ENCODE measurements at regions not wholly inside any gene's neighbourhood (a gene's known extent, or its start where the extent isn't known, plus 50 kb on each side); places are given as distances from the start of the nearest gene placed in this dataset.
"Not testable (repeated sequence)": the region's sequence is repeated elsewhere in the genome, so short reads cannot be mapped to it uniquely, and the experiment has no call there.

DNA sequence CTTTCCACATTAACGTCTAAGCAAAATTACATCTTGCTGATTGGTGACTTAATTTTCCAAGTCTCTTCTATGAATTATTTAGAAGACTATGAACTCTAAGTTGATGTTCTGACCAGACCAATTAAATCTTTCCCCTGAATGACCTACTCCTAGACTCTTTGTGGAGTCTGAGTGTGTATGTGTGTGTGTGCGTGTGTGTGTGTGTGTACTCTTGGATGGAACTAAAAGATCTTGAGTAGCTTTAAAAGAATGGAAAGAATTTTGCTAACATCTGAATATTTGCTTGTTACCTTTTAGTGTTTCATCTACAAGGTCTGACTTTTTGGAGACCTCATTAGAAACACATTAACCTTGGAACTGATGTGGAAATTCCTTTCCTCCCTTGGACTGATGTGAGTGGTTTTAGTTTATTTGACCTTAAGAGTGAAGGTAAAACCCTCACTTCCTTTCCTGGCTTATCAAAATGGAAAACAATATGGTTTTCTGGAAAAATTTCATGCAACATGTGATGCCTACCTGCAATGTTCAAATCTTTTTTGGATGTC is 257.1 kb downstream of the GATA3 start:
- no peak for DNase-seq (ENCODE audit: low spot score)

DNA sequence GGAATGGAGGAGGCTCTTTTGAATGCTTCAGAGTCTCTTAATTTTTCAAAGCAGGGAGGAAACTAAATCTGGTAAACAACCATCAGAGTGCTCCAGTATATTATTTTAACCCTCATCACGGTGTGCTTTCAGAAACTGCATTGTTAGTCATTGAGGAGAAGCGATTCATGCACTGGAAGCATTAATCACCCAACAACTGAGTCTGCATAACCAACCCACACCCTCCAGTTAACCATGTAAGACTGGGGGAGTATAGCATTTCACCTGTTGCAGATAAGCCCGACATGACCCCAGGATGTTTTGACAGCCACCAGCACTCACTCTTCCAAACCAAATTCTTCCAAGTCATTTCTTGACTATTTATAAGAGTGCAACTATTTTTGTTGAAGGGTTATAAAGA is 257.6 kb downstream of the GATA3 start:
- no peak for DNase-seq (ENCODE audit: low spot score)

DNA sequence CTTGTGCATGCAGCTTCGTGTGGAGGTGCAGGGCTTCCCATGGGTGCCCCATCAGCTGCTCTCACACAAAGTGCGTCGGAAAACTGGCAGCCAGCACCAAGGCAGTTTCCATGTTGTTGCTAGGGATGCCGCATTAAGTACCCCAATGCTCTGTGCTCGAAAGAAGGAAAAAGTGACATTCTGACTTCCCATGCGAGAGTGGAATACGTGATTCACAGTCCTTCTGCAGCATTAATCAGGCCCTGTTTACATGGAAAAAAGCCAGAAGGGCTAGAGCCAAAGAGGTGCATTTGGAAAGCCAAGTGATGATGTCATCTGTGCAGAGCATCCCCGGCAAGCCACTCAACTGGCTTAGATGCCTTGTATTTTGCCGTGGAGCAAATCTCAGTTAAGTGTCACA is 258.3 kb downstream of the GATA3 start:
- no peak for DNase-seq (ENCODE audit: low spot score)

DNA sequence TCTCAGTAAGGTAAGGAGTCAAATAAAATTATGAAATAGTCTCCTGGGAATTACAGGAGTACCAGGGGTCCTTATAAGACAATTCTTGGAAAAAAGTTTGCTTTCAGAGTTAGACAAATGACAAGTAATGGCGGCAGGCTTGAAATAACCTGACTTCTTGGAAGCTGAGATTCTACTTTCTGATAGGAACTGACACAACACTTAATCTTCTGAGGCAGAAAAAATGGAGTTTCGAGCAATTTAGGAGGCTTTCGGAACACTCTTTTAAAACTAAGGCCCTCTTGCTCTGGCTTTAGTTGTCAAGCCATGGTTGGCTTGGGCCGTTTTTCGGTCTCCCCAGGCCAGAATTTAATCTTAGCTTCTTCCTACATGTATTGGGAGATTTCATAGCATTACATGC is 260.0 kb downstream of the GATA3 start:
- DNase-seq (ENCODE audit: low spot score) = no peak

DNA sequence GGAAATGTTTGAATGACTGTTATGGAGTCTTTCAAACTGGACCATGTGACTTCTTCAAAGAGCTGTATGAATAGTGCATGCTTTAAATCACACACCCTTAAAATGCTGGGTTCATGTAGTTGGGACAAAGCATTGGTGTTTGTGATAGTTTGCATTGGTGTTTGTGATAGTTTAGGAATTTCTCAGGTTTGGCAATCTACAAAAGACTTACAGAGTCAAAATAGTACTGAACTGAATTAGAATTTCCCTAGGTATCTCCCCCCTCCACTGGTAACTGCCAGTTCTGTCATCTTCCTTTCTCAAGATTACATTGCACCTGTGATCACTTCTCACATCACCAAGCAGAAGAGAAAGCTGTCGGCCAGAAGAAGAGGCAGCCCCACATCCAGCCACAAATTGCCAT is 261.1 kb downstream of the GATA3 start:
- no peak for DNase-seq (ENCODE audit: low spot score)

DNA sequence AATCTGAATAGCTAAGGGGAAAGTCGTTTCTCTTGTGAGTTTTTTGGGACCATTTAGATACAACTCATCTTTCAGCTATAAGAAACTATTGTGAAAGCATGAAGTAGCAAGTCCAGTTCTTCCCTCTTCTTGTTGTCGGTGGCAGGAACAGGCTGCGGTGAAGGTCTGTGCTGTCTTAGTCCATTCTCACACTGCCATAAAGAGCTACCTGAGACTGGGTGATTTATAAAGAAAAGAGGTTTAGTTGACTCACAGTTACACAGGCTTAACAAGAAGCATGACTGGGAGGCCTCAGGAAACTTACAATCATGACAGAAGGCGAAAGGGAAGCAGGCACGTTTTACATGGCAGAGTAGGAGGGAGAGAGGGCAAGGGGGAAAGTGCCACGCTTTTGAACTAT is 261.8 kb downstream of the GATA3 start:
- no peak for DNase-seq (ENCODE audit: low spot score)

DNA sequence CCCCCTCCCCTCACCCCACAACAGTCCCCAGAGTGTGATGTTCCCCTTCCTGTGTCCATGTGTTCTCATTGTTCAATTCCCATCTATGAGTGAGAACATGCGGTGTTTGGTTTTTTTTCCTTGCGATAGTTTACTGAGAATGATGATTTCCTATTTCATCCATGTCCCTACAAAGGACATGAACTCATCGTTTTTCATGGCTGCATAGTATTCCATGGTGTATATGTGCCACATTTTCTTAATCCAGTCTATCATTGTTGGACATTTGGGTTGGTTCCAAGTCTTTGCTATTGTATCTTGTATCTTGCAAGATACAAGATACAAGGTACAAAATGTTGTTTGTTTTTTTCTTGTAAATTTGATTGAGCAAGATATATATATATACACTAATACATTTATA is 263.9 kb downstream of the GATA3 start:
- not testable (repeated sequence) for DNase-seq (ENCODE audit: low spot score)

DNA sequence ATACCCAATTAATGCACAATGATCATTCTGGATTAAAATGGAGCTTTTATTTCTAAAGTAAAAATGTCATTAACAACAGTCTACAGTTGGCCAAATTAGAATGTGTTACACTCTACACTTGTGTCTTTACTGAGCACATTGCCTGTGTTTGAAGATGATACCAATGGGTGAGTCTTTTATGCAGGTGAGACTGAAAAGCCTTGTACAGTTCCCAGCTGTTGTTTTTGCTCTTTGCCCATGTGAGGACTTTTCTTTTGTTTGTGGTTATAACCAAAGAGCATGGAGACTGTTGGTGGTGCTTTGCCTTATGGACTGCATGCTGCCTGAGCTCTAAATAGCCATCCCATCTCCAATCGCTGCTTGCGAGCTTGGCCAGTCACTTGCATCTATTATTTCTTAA is 264.5 kb downstream of the GATA3 start:
- DNase-seq (ENCODE audit: low spot score) = no peak

DNA sequence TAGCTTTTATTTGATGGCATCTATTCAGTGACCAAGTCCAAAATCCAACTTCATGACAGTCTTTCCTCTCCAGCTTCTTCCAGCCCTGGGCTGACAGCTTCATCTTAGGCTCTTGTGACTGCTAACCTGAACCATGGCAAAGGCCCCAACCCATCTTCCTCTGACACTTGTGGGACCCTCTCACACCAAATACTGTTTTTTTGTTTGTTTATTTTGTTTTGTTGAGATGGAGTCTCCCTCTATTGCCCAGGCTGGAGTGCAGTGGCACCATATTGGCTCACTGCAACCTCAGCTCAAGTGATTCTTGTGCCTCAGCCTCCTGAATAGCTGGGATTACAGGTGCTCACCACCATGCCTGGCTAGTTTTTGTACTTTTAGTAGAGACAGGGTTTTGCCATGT is 265.2 kb downstream of the GATA3 start:
- no peak for DNase-seq (ENCODE audit: low spot score)

DNA sequence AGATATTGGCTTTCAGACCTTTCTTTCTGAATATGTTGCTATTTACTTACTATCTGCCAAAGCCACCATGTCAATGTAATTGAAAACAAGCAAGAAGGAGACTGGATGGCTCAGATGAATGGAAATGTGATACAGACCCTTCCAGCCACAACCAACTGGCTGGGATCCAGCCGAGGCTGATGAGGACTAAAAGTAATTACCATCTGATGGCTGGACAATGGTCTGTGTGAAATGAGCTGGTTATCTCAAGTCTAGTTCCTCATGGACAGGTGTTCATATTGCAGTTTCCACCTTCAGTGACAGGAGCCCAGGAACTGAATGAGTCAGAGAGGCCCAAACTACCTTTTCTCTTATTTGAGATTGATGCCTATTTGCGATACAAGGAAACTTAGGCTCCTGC is 267.5 kb downstream of the GATA3 start:
- DNase-seq (ENCODE audit: low spot score) = no peak

DNA sequence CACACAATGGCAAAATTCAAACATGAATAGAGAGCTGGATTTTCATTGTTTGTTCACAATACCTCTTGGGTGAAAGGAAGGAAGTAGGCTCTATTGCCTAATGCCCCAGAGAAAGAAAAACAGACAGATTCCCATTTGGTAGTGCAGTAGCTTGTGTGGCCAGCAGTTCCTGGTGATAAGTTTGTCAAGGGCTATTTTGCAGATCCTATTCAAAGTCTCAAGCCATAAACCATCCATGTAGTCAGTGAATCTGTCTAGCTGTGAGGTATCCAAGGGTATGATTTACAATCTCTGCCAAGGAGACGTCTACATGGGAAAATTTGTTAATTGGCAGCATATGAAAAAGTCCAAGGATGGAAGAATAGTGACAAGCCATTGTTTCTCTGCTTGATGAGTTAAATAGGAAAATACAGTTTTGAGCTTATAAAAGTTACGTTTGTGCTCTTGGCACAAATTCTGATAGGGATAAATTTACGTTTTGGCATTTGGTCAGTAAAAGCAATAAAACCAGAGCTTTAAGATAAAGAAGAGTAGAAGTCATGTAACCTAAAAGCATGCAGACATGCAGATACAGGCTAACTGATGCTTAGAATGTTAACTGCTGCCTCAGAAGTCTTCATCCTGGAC is 269.1 kb downstream of the GATA3 start:
- no peak for DNase-seq (ENCODE audit: low spot score)

DNA sequence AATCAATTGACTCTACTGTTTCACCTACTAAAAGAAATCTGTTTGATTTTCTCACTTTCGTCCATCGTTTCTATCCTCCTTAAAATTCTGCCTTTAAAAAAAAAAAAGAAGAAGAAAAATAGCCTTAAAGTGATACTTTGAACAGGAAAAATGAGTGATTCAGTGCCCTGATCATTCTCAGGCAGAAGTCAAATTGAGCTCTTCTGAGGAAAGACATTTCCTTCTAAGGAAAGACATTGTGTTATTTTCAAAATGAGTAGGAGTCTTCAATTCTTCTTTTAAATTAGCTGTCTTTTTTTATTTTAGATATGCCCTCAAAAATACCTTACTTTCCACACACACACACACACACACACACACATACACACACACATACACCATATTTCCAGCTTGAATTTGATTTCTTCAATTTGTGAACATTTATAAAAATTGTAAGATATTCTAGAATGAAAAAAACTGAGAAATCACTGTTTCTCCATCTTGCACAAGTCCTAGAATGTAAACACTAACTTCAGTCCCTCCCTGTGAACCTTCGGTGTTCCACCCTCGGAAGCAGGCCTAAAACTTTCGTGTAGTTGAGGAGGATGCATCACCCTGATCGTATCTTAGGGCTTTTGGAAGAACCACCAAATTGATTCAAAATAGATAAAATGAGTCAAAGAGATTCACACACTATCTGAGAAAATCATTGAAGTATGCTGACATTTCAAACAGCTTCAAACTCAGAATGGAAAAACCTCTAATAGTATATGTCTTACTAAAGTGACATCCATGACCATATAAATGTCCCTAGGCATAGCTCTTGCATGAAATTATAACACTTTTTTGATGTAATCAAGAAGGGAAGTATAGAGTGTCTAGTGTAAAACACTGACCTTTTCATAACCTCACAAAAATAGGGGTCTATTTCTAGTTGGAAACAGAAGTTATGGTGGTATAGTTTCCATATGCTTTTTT is 270.8 kb downstream of the GATA3 start:
- no peak for DNase-seq (ENCODE audit: low spot score)

DNA sequence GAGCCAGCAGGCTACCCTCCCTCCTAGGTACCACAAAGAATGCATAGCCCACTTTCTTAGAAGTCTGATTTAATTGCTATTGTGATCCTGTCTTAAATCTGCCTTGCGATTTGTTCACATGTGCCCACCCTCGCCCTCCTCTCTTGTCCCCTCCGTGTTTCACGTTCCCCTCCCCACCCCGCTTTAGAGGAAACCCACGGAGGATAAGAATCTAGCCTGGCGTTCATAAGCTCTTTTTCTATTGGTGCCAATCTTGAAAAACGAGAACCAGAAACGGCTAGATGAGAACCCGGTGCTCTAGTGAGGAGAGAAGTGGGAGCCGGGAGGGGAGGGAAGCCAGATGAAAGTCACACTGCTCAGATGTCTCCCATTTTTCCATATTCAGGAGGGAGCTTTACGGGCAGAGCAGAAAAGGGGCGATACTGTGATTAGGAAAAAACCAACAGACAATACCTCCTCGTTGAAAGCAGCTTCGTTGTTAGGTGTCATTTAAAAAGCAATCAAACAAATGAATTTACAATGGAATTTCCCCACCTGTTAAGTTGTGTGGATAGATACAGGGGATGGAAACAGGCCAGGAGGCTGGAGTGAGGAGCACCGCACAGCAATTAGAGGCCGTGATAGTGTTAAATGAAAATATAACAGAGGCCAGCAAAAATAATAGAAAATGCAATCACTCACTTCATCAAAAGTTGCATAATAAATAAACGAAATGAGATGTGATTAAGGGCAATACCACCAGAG is 272.1 kb downstream of the GATA3 start:
- no peak for DNase-seq (ENCODE audit: low spot score)

DNA sequence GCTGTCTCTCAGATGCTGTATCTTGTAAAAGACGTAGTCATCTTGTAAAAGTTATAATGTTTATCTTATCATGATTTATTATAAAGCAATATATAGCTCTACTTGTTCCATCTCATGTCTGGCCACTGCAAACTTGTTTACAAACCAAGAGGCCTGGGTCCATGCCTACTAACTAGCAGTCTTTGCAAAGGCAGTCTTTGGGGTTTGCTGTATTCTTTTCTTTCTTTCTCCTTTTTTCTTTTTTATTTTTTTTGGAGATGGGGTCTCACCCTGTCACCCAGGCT is 272.6 kb downstream of the GATA3 start:
- DNase-seq (ENCODE audit: low spot score) = no peak

DNA sequence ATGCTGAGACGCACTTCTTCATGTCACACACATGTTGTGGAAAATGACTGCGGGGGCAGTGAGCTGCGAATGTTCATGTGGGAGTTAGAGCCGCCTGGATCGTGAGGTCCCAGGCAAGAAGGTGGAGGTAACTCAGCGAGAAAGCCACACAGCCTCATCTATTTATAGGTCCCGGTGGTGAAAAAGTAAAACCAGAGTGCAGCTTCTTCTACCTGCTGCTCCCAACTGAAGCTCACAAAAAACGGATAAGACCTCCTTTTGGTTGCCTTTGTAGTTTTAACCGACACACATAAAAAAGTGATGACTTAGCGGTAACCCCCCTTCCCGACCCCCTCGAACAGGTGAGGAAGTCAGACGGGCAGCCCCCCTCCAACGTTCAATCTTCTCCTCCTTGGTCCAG is 276.9 kb downstream of the GATA3 start:
- no peak for DNase-seq (ENCODE audit: low spot score)

DNA sequence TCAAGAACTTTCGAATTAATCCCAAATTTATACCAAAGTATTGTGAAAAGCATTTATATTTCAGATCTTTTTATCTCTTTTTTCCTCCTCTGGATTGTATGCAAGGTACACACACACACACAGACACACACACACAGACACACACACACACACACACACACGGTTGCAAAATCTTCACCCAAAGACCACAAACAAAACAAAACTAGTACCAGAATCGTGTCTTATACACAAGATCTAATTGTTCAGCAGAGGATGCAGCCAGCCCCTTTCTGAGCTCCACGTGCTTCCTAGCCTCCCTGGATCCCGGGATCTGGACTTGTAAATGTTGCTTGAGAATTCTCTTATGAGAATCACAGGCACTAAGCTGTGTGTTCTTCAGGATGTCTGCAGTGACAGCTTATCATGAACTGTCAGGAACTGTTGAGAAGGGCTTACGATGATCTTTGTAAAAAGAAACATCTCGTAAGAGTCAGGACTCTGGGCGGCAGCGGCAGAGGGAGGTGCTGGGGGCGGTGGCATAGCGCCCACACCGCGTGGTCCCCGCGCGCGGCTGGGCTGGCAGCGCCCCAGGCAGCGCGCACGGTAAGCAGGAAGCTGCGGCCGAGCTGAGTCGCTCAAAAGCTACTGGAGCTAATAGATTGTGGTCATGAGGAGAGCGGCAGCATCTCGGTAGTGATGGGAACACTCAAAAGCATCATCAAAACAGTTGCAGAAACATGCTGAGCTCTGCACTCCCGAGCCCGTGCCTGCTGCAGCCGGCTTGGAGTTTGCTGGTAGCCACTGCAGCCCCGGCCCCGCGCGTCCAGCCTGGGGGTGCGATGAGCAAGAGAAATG is 277.6 kb downstream of the GATA3 start:
- DNase-seq (ENCODE audit: low spot score) = no peak

DNA sequence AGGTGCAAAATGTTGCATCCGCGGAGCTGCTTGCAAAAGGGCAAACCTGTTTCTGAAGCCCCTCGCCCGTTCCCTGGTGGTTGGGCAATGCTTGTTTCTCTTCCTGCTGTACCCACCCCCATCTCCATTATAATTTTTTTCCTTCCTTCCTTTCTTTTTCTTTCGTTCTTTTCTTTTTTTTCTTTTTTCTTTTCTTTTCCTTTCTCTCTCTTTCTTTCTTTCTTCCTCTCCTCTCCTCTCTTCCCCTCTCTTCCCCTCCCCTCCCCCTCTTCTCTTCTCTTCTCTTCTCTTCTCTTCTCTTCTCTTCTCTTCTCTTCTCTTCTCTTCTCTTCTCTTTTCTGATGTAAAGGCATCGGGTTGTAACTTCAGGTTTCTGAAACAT is 278.2 kb downstream of the GATA3 start:
- no peak for DNase-seq (ENCODE audit: low spot score)

DNA sequence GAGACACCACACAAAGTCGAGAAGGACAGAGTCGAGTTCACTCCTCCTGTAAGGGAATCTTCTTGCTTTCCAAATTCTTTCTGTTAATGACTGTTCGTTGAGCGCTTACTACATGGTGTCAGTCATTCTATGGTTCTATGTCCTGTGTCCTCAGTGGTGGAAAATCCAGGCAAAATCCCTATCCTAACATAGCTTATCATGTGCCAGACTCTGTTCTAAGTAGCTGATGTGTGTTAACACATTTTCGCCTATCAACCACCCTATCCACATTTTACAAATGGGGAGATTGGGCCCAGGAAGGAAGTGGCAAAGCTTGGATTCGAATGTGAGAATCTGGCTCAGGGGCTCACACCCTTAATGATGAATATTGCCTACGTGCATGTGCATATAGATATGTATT is 280.1 kb downstream of the GATA3 start:
- DNase-seq (ENCODE audit: low spot score) = no peak

DNA sequence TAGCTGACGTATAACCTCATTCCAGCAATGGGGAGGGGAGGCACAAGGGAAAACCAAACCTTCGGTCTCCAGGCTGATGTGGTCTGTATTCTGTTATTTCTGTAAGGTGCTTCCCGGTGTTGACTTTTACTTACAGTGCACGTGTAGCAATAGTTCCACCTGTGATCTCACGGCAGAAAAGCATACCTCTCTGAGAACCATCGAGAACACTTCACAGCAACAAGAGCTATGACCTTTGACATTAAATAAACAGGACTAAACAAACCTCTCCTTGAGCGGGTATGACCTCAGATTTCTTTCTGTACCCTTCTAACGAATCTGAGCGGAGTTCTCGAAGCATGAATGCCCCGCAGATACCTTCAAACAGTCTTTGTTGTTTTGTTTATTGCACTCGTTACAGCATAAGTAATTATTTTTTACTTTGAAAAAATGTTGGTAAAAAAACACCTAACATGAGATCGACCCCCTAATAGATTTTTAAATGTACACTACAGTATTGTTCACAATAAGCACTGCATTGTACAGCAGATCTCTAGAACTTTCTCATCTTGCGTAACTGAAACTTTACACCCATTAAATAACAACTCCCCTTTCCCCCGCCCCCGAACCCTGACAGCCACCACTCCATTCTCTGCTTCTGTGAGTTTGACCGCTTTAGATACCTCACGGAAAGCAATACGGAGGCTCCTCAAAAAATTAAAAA is 282.3 kb downstream of the GATA3 start:
- DNase-seq (ENCODE audit: low spot score) = no peak

DNA sequence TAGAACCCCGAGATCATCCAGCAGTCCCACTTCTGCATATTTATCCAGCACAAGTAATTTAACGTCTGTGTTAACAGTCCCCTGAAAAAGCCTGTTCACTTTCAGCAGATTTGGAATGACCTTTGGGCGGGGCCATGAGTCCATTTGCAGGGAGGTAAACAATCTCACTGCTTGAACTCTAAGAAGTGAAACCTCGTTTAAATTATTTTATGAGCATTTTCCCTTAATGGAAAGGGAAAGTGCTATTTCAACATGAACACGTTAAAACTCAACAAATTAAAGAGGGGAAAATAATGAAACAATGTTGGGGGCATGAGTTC is 282.8 kb downstream of the GATA3 start:
- no peak for DNase-seq (ENCODE audit: low spot score)

DNA sequence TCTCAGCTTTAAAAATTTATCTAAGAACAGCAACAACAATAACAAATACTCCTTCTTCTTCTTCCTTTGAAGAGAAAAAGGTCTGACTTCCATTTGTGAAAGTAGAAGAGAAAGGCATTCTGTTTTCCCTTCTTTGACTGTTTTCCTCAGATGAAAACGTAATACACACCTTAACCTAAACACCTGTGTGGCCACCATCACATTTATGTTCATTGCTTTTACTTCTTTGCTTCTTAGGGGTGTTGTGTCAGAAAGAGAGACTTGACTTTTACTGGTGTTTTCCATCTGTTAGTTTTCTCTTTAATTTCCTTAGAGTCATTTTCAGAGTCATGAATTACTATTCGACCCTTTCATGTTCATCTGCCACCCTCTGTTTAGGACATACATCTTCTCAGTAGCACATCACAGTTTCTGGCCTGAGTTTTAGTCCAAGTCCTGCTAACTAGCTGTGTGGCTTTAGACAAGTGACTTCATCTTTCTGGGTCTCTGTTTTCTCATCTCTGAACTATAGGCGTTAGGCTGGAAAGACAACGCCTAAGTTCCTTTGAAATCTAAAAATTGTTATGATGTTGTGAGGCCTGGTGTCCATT is 283.8 kb downstream of the GATA3 start:
- DNase-seq (ENCODE audit: low spot score) = no peak
